Amygdala (tissue), 56 donors: ENCODE measurements at regions not wholly inside any gene's neighbourhood (a gene's known extent, or its start where the extent isn't known, plus 50 kb on each side); places are given as distances from the start of the nearest gene placed in this dataset.
"Not testable (repeated sequence)": the region's sequence is repeated elsewhere in the genome, so short reads cannot be mapped to it uniquely, and the experiment has no call there.

Experiments
- DNase-seq, 56 donors: peaks; one replicate each; lab custom pipeline; 2025; lab: John Stamatoyannopoulos, UW

DNA sequence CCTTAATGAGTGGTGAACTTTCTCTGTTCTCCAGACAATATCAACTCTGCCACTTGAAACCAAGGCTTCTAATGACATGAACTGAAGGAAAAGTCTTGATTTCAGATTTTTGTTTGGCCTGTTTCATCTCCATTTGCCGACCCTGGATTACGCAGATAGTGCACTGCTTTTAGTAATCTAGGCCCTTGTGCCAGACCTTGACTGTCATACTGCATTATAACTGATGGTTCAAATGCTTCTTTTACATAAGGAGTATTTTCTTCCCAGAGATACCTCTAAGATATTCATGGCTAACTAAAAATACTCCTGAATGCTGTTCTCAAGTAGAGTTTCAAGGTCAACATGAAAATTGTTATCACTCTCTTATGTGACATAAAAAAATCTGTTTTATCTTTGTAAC lies 238.7 kb upstream of the SEMA6A start:
- DNase-seq: no peak

DNA sequence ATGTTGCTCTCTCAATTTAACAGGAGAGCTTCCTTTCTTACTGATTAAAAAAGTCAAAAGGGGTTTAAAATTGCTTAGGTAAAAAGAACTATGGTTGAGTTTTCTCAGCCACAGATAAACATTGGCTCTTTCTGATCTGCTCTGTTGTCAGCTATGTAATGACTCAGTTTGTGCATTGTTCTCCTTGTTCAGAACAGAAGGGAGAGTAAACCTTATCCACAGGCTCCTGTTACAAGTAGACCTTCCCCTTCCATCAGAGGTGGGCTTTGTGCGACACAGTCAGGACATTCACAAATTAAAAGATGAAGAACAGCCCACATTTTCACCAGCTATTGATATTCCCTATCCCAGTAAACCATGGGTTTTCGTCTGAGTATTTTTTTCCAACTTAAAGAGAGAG lies 236.3 kb upstream of the SEMA6A start:
- no peak for DNase-seq

DNA sequence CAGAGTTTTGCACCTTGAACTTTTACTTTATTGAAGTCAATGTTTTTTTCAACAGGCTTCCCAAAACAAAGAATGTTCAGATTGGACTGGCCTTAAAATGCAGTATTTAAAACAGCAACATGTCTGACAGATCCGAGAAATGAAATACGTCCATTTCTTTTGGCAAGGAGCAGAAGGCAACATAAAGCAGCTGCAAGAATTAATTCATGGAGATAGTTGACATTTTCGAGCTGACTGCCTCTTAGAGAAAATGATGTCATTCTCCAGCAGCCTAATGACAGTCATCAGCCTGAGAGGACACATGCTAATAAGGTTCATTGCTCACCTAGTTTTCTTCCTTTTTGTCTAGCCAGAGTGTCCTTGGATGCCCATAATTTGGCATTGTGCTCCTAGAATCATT lies 232.2 kb upstream of the SEMA6A start:
- DNase-seq: no peak

GRCh38 chr5:116799401-116799800 lies 224.8 kb upstream of the SEMA6A start:
- no peak for DNase-seq

- DNase-seq: no peak
Measured at GRCh38 chr5:116795189-116795588, 220.6 kb upstream of the SEMA6A start.

GRCh38 chr5:116789522-116789921 lies 214.9 kb upstream of the SEMA6A start:
- no peak for DNase-seq

DNA sequence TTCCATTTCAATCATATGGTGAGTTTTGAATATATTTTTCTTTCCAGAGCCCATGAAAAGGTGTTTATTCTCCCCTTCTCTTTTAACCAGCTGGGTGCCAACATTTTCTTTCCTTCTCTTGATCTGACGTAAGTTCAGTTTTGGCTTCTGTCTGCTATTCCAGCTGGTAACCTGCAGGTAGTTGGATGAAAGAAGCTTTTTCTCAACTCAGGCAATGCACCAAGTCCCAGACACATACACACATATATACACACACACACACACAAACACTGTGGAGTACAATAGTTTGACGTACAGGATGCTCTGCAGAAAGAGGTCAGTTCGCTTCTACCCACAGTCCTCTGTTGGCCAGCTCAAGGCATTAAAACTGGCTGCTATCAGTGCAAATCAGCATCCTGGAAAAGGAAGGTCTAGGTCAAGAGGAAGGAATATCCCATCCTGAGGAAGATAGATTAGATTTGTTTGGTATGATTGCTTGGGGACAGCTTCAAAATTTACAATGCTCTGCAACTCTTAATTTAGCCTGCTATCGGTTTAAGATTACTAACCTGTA lies 214.3 kb upstream of the SEMA6A start:
- no peak for DNase-seq

DNA sequence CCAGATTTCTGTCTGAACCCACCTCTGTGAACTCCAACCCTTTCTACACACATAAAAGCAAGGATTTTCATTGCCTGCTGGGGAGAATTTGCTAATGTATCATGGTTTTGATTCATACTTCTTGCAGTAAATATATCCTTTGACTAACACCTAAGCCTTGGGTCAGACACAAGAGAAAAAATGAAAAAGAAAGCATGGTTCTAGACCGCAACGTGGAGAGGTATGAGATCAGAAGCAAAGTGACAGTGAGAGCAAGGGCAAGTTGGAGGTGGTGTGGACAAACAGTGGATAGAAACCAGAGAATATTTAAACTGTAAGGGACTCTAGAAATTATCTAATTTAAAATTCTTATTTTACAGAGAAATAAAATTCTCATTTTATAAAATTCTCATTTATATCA lies 212.9 kb upstream of the SEMA6A start:
- no peak for DNase-seq

DNA sequence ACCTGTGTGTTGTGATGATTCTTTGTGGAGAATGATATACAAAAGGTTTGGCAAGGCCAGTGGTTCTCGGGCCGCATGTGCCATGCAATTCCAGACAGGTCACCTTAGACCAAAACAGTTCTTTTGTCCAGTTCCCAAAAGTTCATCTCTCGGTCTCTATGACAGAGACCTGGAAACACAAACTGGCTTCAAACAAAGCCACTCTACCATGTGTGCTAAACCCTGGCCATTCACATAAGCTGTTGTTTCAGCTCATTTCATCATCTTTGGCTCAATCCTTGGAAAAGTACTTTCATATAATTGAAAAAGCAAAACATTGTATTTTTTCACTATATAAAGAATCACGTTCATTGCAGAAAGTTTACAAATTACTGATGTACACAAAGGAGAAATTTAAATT lies 210.5 kb upstream of the SEMA6A start:
- no peak for DNase-seq

GRCh38 chr5:116779846-116780245 lies 205.2 kb upstream of the SEMA6A start:
- DNase-seq: no peak

GRCh38 chr5:116778651-116779280 lies 204.1 kb upstream of the SEMA6A start:
- DNase-seq: no peak

- DNase-seq: peak in 32 of 56 donors; percentile 1 to 53 (median 10)
Measured at GRCh38 chr5:116778032-116778431, 203.4 kb upstream of the SEMA6A start.

DNA sequence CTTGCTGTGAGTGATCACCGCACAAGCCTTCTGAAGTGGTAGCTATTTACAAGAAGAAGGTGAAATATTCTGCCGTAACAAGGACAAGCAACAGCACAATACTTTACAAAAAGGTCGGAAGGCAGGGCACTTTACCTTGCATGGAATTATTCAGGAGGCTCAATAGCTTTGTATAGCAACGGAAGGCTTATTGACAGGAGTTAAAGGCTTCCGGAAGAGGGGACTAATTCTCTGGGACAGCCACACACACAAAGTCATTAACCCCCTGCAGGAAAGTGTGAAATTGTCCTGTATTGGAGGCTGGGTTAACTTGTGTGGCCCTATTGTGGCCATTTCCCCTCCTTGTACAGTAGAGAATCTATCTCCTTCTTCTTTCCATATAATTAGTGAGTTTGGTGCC lies 199.3 kb upstream of the SEMA6A start:
- DNase-seq: no peak

GRCh38 chr5:116772806-116773205 lies 198.2 kb upstream of the SEMA6A start:
- DNase-seq: no peak

GRCh38 chr5:116772152-116772501 lies 197.5 kb upstream of the SEMA6A start:
- no peak for DNase-seq

DNA sequence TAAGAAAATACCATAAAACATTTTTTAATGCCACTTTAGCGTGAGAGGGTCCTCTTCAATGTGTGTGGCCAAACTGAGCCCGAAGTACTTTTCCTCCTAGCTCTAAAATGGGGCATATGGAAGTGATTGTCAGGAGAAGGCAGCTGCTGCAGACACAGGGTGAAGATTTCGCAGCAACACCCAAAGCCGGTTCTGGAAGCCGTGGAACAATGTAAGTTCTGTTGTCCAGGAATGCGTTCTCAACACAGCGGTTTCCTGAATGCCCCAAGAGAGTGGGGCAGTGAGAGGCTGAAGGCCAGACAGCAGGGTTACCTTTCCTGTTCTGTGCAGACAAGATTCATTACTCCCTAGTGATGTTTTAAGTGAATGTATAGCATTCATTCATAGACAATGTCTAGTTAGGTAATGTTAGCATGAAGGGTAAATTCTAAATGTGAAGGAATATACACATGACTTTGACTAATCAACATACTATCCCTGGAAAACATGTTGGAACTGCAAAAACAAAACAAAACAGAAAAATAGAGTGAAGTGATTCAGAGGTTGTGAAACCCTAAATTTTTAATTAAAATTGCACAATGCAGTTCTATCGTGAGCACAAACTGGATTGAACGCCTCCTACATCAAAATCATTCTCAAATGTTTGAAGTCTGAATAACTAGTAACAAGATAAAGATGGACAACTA lies 197.0 kb upstream of the SEMA6A start:
- DNase-seq: peak in 2 of 56 donors; percentile 1 to 2

- DNase-seq: not testable (repeated sequence)
Measured at GRCh38 chr5:116769953-116770352, 195.3 kb upstream of the SEMA6A start.

- no peak for DNase-seq
Measured at GRCh38 chr5:116769470-116769869, 194.8 kb upstream of the SEMA6A start.

DNA sequence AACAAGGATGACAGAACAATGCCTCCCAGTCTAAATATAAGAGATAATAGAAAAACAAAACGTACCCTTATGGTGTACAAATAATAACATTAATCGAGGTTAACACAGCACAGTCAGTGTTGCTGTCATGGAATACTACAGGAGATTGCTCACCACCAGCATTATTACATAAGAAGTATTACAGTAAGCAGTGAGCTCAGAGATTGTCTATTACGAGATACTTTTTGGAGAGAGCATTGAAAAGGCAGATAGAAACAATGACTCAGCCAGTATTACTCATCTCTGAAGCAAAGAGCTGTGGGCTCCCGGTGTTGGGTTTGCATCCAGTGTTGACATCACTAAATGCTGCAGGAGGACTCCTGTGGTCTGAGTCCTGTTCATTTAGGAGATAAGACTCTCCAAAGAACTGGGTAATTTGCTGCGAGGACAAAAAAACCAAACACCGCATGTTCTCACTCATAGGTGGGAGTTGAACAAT lies 191.9 kb upstream of the SEMA6A start:
- DNase-seq: peak in 1 of 56 donors; percentile 6

DNA sequence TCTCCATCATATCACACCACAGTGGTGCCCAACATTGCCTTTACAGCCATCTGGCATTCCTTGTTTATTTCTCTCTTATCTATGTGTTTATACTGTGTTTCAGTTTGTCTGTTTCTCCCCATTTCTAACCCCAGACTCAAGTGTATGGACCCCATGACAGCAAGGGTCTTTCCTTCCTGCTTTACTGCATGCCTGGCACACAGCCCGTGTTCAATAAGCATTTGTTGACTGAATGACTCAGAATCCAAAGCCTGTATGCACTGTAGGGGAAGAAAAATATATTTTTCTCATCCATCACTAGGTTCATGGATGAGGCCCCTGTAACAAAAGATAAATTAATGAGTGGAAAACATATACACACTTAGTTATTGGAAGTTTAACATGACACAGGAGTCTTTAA lies 190.8 kb upstream of the SEMA6A start:
- no peak for DNase-seq

DNA sequence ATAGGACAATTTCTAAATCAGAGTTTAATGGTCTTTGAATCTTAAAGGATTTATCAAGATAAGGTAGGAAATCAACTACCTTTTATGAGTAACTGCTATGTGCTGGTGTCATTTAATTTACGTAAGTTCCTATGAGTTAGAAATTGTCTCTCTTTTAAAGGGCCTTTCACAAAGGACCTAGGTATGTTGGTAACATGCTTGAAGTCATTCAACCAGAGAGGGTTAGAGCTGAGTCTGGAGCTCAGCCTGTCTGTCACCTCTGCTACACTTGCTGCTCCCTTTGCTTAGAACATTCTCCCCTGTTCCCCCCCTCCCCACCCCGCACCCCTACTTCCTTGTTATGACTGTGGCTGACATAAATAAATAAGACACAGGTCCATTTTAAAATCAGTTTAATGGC lies 190.3 kb upstream of the SEMA6A start:
- DNase-seq: no peak
